SU-DHL-6 (cell line): ENCODE measurements at regions not wholly inside any gene's neighbourhood (a gene's known extent, or its start where the extent isn't known, plus 50 kb on each side); places are given as distances from the start of the nearest gene placed in this dataset.

Experiments used
- EZH2phosphoT487 ChIP-seq: fragments of 200-600 bp; sonication (generic), shearing (Covaris generic); conservative IDR thresholded peaks from 2 replicates; pipeline ENCODE4 v1.6.1; 2018; ENCODE audit warnings: mild to moderate bottlenecking, antibody characterized with exemption, low read length, moderate library complexity, mixed read lengths
- TF ChIP-seq, protein P1 (sequence below): fragments of 200-600 bp; sonication (generic); IDR thresholded peaks from one replicate; pipeline ENCODE4 v1.5.1; 2017; ENCODE audit warnings: antibody characterized with exemption, mild to moderate bottlenecking, low read length, moderate library complexity; ENCODE audit not compliant: insufficient read depth, poor library complexity, severe bottlenecking

DNA sequence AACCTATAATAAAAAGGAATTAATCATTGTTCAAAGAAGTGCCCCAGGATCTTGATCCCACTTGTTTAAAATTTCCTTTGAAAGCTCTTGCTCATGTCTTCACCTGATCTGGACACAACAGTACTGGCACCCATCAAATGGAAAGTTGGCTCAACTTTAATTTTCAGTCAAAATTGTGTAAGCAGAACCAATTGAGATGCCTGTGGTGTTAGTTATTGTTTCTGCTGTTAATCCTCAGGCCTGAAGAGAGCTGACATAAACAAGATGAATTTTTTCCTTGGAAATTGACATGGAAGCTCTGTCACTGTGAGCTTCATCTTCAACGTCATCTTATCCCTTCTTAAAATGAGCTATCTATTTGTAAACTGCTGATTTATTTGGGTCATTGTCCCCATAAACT lies 88.3 kb upstream of the TNFSF4 start:
- TF ChIP-seq, protein P1, sequence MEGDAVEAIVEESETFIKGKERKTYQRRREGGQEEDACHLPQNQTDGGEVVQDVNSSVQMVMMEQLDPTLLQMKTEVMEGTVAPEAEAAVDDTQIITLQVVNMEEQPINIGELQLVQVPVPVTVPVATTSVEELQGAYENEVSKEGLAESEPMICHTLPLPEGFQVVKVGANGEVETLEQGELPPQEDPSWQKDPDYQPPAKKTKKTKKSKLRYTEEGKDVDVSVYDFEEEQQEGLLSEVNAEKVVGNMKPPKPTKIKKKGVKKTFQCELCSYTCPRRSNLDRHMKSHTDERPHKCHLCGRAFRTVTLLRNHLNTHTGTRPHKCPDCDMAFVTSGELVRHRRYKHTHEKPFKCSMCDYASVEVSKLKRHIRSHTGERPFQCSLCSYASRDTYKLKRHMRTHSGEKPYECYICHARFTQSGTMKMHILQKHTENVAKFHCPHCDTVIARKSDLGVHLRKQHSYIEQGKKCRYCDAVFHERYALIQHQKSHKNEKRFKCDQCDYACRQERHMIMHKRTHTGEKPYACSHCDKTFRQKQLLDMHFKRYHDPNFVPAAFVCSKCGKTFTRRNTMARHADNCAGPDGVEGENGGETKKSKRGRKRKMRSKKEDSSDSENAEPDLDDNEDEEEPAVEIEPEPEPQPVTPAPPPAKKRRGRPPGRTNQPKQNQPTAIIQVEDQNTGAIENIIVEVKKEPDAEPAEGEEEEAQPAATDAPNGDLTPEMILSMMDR = no peak
- no peak for TF ChIP-seq EZH2phosphoT487
